HEK293 (cell line): ENCODE measurements at regions not wholly inside any gene's neighbourhood (a gene's known extent, or its start where the extent isn't known, plus 50 kb on each side); places are given as distances from the start of the nearest gene placed in this dataset.

Source experiments
- CTCF ChIA-PET: fragments of 350-600 bp; formaldehyde crosslinking; extraction: SDS; loops from one replicate; lab custom pipeline; 2021; ENCODE audit warnings: antibody characterized with exemption; lab: Yijun Ruan, JAX
- POLR2A ChIA-PET: fragments of 300-600 bp; formaldehyde crosslinking; extraction: SDS; loops from one replicate; lab custom pipeline; 2020; ENCODE audit warnings: antibody characterized with exemption, inconsistent platforms; lab: Yijun Ruan, JAX
- H3K27ac ChIP-seq: fragments of 200-500 bp; sonication (Bioruptor generic); 2 replicates; pipeline ENCODE4 v1.5.1; 2014; ENCODE audit warnings: low read depth, low read length, control low read depth, inconsistent platforms; ENCODE audit errors: extremely low read depth
- H3K36me3 ChIP-seq, 2 experiments: fragments of 200-500 bp in 1 of 2; sonication (Bioruptor generic) in 1 of 2; 1 replicate in 1 of 2; 2 replicates in 1 of 2; pipeline ENCODE4 v1.5.1; 2014 to 2017; ENCODE audit warnings: inconsistent platforms in 2 of 2, low read length in 2 of 2; ENCODE audit not compliant: control insufficient read depth in 2 of 2, insufficient read depth in 1 of 2
- H3K4me1 ChIP-seq: fragments of 200-500 bp; sonication (Bioruptor generic); 2 replicates; pipeline ENCODE4 v1.5.1; 2014; ENCODE audit warnings: mild to moderate bottlenecking, low read length, inconsistent platforms; ENCODE audit not compliant: control insufficient read depth, insufficient read depth
- H3K4me3 ChIP-seq: 2 replicates; pipeline ENCODE4 v1.5.1; 2011; ENCODE audit warnings: low read depth, mild to moderate bottlenecking, control low read depth, low read length, moderate library complexity
- H3K9me3 ChIP-seq: fragments of 200-500 bp; sonication (Bioruptor generic); 2 replicates; pipeline ENCODE4 v1.5.1; 2014; ENCODE audit warnings: low read depth, low read length, inconsistent platforms; ENCODE audit not compliant: control insufficient read depth, insufficient read depth
- BCL11B ChIP-seq: fragments of 450-650 bp; formaldehyde crosslinking; IDR thresholded peaks from 2 replicates; pipeline ENCODE4 v1.5.1; 2016; ENCODE audit warnings: low read depth, missing biosample characterization, missing genetic modification characterization
- HOXA7 ChIP-seq: sonication (generic); formaldehyde crosslinking; IDR thresholded peaks from 2 replicates; pipeline ENCODE4 v1.8.1; 2022; ENCODE audit warnings: missing genetic modification reagents, borderline replicate concordance
- OSR2 ChIP-seq: fragments of 450-650 bp; formaldehyde crosslinking; IDR thresholded peaks from 2 replicates; pipeline ENCODE4 v1.5.1; 2016; ENCODE audit warnings: missing biosample characterization, missing genetic modification characterization
- PRDM1 ChIP-seq: fragments of 450-650 bp; formaldehyde crosslinking; IDR thresholded peaks from 2 replicates; pipeline ENCODE4; 2016; ENCODE audit warnings: missing biosample characterization, missing genetic modification characterization
- SP7 ChIP-seq: fragments of 450-650 bp; formaldehyde crosslinking; IDR thresholded peaks from 2 replicates; pipeline ENCODE4 v1.5.1; 2016; ENCODE audit warnings: missing biosample characterization, missing genetic modification characterization
- WT1 ChIP-seq: fragments of 450-650 bp; formaldehyde crosslinking; IDR thresholded peaks from 2 replicates; pipeline ENCODE4 v1.5.1; 2016; ENCODE audit warnings: missing biosample characterization, missing genetic modification characterization
- ZBTB1 ChIP-seq: fragments of 450-650 bp; formaldehyde crosslinking; IDR thresholded peaks from 2 replicates; pipeline ENCODE4 v1.5.1; 2016; ENCODE audit warnings: missing biosample characterization, missing genetic modification characterization
- ZBTB17 ChIP-seq: fragments of 450-650 bp; formaldehyde crosslinking; IDR thresholded peaks from 2 replicates; pipeline ENCODE4 v1.5.1; 2016; ENCODE audit warnings: missing biosample characterization, missing genetic modification characterization
- ZBTB7A ChIP-seq: fragments of 450-650 bp; formaldehyde crosslinking; IDR thresholded peaks from 2 replicates; pipeline ENCODE4 v1.5.1; 2016; ENCODE audit warnings: low read depth, missing biosample characterization, missing genetic modification characterization
- ZEB2 ChIP-seq: fragments of 450-650 bp; formaldehyde crosslinking; IDR thresholded peaks from 2 replicates; pipeline ENCODE4 v1.5.1; 2016; ENCODE audit warnings: missing biosample characterization, missing genetic modification characterization
- ZFP41 ChIP-seq: fragments of 450-650 bp; formaldehyde crosslinking; IDR thresholded peaks from 2 replicates; pipeline ENCODE4 v1.5.1; 2016; ENCODE audit warnings: missing biosample characterization, missing genetic modification characterization, borderline replicate concordance
- ZFP69B ChIP-seq: fragments of 450-650 bp; formaldehyde crosslinking; IDR thresholded peaks from 2 replicates; pipeline ENCODE4 v1.5.1; 2016; ENCODE audit warnings: missing biosample characterization, missing genetic modification characterization
- ZIC2 ChIP-seq: fragments of 450-650 bp; formaldehyde crosslinking; IDR thresholded peaks from 2 replicates; pipeline ENCODE4 v1.5.1; 2016; ENCODE audit warnings: missing biosample characterization, missing genetic modification characterization
- ZNF174 ChIP-seq: fragments of 450-650 bp; formaldehyde crosslinking; IDR thresholded peaks from 2 replicates; pipeline ENCODE4 v1.5.0; 2017; ENCODE audit warnings: missing biosample characterization, mild to moderate bottlenecking, missing genetic modification characterization
- ZNF221 ChIP-seq: fragments of 450-650 bp; formaldehyde crosslinking; IDR thresholded peaks from 2 replicates; pipeline ENCODE4 v1.5.1; 2017; ENCODE audit warnings: missing biosample characterization, missing genetic modification characterization, borderline replicate concordance
- ZNF514 ChIP-seq: fragments of 450-650 bp; formaldehyde crosslinking; IDR thresholded peaks from 2 replicates; pipeline ENCODE4 v1.5.1; 2016; ENCODE audit warnings: missing biosample characterization, missing genetic modification characterization
- ZNF544 ChIP-seq: fragments of 450-650 bp; formaldehyde crosslinking; IDR thresholded peaks from 2 replicates; pipeline ENCODE4 v1.5.0; 2017; ENCODE audit warnings: missing biosample characterization, missing genetic modification characterization
- ZNF658 ChIP-seq: fragments of 450-650 bp; formaldehyde crosslinking; IDR thresholded peaks from 2 replicates; pipeline ENCODE4; 2016; ENCODE audit warnings: missing biosample characterization, missing genetic modification characterization
- ZNF660 ChIP-seq: fragments of 450-650 bp; IDR thresholded peaks from 2 replicates; pipeline ENCODE4 v1.5.1; 2018; ENCODE audit warnings: missing biosample characterization, mild to moderate bottlenecking, missing genetic modification characterization
- ZNF670 ChIP-seq: fragments of 450-650 bp; formaldehyde crosslinking; IDR thresholded peaks from 2 replicates; pipeline ENCODE4 v1.5.1; 2016; ENCODE audit warnings: missing biosample characterization, missing genetic modification characterization, low read depth
- ZSCAN23 ChIP-seq: fragments of 450-650 bp; formaldehyde crosslinking; IDR thresholded peaks from 2 replicates; pipeline ENCODE4 v1.5.1; 2016; ENCODE audit warnings: missing biosample characterization, missing genetic modification characterization
- TF ChIP-seq, protein P1 (sequence below): fragments of 450-650 bp; formaldehyde crosslinking; IDR thresholded peaks from 2 replicates; pipeline ENCODE4 v1.5.1; 2016; ENCODE audit warnings: missing biosample characterization, missing genetic modification characterization, low read depth
- TF ChIP-seq, protein P2 (sequence below): fragments of 450-650 bp; formaldehyde crosslinking; IDR thresholded peaks from 2 replicates; pipeline ENCODE4 v1.5.1; 2016; ENCODE audit warnings: missing biosample characterization, missing genetic modification characterization
- TF ChIP-seq, protein P3 (sequence below): fragments of 450-650 bp; formaldehyde crosslinking; IDR thresholded peaks from 2 replicates; pipeline ENCODE4 v1.5.1; 2016; ENCODE audit warnings: missing biosample characterization, missing genetic modification characterization

DNA sequence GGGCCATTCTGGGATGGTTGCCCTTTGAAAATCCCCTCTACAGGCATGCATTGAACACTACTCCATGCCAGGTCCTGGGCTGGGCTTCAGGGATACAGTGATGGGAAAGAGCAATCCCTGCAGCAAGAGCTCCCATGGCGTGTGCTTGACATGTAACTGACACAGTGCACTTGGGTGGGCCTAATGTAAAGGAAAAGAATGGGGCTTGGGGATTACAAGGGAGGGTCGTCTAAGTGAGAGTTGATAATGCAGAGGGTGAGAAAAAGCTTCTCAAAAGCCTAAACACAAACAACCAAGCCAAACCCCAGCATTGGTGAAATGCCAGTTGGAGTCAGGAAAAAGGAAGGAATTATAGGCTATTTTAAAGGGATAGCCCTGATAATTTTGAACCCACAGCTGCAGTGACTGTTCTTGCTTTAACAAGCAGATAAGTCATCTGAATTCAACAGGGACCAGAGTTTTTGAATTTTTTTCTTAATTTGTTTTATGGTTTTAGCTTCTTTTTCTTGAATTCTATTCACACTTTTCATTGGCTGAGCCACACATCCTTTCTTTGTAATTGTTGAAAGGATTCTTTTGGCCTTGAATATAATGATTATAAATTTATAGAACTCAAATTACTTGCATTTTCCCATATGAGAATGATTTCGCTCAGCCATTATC, 308.7 kb downstream of the LPIN1 start (continued):
- TF ChIP-seq ZNF660 (tag by site-specific recombination): no peak
- TF ChIP-seq, protein P1, sequence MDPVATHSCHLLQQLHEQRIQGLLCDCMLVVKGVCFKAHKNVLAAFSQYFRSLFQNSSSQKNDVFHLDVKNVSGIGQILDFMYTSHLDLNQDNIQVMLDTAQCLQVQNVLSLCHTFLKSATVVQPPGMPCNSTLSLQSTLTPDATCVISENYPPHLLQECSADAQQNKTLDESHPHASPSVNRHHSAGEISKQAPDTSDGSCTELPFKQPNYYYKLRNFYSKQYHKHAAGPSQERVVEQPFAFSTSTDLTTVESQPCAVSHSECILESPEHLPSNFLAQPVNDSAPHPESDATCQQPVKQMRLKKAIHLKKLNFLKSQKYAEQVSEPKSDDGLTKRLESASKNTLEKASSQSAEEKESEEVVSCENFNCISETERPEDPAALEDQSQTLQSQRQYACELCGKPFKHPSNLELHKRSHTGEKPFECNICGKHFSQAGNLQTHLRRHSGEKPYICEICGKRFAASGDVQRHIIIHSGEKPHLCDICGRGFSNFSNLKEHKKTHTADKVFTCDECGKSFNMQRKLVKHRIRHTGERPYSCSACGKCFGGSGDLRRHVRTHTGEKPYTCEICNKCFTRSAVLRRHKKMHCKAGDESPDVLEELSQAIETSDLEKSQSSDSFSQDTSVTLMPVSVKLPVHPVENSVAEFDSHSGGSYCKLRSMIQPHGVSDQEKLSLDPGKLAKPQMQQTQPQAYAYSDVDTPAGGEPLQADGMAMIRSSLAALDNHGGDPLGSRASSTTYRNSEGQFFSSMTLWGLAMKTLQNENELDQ (tag by site-specific recombination): no peak
- no peak for TF ChIP-seq ZNF174
- no peak for TF ChIP-seq HOXA7 (CRISPR knock-in tag)
- TF ChIP-seq ZBTB7A (tag by site-specific recombination): no peak

GRCh38 chr2:12057436-12058166, 311.2 kb downstream of the LPIN1 start:
- Histone ChIP-seq H3K4me1 (peaks cover 10% of the 10 kb centered on the region; the same call in 1 of the 2 replicates), H3K9me3 (no peaks in the 10 kb centered on the region), H3K27ac (no peak overlapping the region), H3K36me3 (no peaks in the 10 kb centered on the region), H3K4me3 (no peak overlapping the region)
- ChIA-PET CTCF (interaction anchor here (0.9 kb wide), 1 partner anchor 9 kb away, joined by 4 read pairs; no protein-coding TSS in a partner anchor), POLR2A (no interaction called here)
- TF ChIP-seq ZNF221 (tag by site-specific recombination) (no peak), ZIC2 (peak; percentile 78), ZNF670 (tag by site-specific recombination) (no peak), ZSCAN23 (tag by site-specific recombination) (no peak), ZFP69B (tag by site-specific recombination) (no peak)

GRCh38 chr2:12059616-12060441, 313.4 kb downstream of the LPIN1 start:
- H3K4me3 ChIP-seq: no peak overlapping the region
- H3K4me1 ChIP-seq: peaks cover 10% of the 10 kb centered on the region; the same call in 1 of the 2 replicates
- TF ChIP-seq PRDM1: peak; percentile 77
- TF ChIP-seq, protein P2, sequence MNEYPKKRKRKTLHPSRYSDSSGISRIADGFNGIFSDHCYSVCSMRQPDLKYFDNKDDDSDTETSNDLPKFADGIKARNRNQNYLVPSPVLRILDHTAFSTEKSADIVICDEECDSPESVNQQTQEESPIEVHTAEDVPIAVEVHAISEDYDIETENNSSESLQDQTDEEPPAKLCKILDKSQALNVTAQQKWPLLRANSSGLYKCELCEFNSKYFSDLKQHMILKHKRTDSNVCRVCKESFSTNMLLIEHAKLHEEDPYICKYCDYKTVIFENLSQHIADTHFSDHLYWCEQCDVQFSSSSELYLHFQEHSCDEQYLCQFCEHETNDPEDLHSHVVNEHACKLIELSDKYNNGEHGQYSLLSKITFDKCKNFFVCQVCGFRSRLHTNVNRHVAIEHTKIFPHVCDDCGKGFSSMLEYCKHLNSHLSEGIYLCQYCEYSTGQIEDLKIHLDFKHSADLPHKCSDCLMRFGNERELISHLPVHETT: no peak
- 0 out of 2 replicates have a peak, but pooled peaks have one; percentile 15 for TF ChIP-seq ZEB2 (tag by site-specific recombination)
- TF ChIP-seq WT1: peak; percentile 79
- TF ChIP-seq ZBTB17: peak; percentile 48; the same call in 1 of the 2 replicates
- no peak for TF ChIP-seq BCL11B (tag by site-specific recombination)
- 0 out of 2 replicates have a peak, but pooled peaks have one; percentile 14 for TF ChIP-seq OSR2 (tag by site-specific recombination)
- peak; percentile 60 for TF ChIP-seq SP7 (tag by site-specific recombination)
- no peak for TF ChIP-seq ZNF544 (tag by site-specific recombination)
- TF ChIP-seq, protein P3, sequence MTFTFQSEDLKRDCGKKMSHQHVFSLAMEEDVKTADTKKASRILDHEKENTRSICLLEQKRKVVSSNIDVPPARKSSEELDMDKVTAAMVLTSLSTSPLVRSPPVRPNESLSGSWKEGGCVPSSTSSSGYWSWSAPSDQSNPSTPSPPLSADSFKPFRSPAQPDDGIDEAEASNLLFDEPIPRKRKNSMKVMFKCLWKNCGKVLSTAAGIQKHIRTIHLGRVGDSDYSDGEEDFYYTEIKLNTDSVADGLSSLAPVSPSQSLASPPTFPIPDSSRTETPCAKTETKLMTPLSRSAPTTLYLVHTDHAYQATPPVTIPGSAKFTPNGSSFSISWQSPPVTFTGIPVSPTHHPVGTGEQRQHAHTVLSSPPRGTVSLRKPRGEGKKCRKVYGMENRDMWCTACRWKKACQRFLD (tag by site-specific recombination): no peak
- TF ChIP-seq ZNF658 (tag by site-specific recombination): no peak
- no peak for TF ChIP-seq ZFP41 (tag by site-specific recombination)
- no peak for TF ChIP-seq ZBTB1
- TF ChIP-seq ZNF514 (tag by site-specific recombination): no peak
- TF ChIP-seq, all 188 proteins: peak for 6
- Histone ChIP-seq H3K9me3 (no peaks in the 10 kb centered on the region), H3K36me3 (no peaks in the 10 kb centered on the region), H3K27ac (no peak overlapping the region; the same call in 1 of the 2 replicates)
- ChIA-PET POLR2A (no interaction called here), CTCF (no interaction called here)
